Neural progenitor cell (in vitro differentiated cells): ENCODE measurements at regions not wholly inside any gene's neighbourhood (a gene's known extent, or its start where the extent isn't known, plus 50 kb on each side); places are given as distances from the start of the nearest gene placed in this dataset.

Experiments
- EZH2 ChIP-seq: fragments of 200-600 bp; sonication (generic); IDR thresholded peaks from 2 replicates; pipeline ENCODE4 v1.6.1; 2017; ENCODE audit warnings: antibody characterized with exemption, mild to moderate bottlenecking, moderate library complexity
- EZH2phosphoT487 ChIP-seq: fragments of 200-600 bp; sonication (generic); IDR thresholded peaks from 2 replicates; pipeline ENCODE4 v1.6.1; 2017; ENCODE audit warnings: antibody characterized with exemption
- TF ChIP-seq, protein P1 (sequence below): fragments of 200-600 bp; sonication (generic); IDR thresholded peaks from 2 replicates; pipeline ENCODE4 v1.5.1; 2017; ENCODE audit warnings: antibody characterized with exemption, mild to moderate bottlenecking

DNA sequence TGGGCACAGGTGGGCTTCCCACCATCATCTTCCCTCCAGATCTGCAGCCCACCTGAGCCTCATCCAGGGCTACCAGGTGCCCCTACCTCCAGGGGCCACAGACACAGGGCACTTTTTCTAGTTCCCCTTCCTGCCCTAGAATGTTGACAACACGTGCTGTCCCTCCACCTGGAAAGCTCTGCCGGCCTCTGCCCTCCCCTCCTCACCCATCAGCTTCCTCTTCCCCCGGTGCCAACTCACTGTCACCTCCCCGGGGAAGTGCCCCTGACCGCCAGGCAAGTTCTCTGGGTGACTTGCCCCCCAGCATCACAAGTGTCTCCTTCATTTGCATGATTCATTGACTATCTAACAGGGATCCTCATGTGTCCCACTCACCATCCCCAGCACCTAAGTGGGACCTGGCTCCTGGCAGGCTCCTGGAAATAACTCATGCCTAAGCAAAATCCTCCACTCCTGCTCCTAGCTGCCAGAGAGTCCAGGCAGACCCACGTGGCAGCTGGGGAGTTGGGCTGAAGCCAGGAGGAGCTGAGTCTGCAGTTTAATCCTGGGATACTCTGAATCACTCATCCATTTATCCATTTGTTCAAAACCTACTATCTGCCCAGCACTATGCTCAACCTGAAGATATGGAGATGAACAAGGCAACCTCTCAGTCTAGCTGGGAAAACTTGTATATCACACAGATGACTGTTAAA, 304.4 kb downstream of the FOXL1 start:
- TF ChIP-seq, protein P1, sequence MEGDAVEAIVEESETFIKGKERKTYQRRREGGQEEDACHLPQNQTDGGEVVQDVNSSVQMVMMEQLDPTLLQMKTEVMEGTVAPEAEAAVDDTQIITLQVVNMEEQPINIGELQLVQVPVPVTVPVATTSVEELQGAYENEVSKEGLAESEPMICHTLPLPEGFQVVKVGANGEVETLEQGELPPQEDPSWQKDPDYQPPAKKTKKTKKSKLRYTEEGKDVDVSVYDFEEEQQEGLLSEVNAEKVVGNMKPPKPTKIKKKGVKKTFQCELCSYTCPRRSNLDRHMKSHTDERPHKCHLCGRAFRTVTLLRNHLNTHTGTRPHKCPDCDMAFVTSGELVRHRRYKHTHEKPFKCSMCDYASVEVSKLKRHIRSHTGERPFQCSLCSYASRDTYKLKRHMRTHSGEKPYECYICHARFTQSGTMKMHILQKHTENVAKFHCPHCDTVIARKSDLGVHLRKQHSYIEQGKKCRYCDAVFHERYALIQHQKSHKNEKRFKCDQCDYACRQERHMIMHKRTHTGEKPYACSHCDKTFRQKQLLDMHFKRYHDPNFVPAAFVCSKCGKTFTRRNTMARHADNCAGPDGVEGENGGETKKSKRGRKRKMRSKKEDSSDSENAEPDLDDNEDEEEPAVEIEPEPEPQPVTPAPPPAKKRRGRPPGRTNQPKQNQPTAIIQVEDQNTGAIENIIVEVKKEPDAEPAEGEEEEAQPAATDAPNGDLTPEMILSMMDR: no peak
- no peak for TF ChIP-seq EZH2
- TF ChIP-seq EZH2phosphoT487: no peak
